Liver (tissue), 8 donors: ENCODE measurements at regions not wholly inside any gene's neighbourhood (a gene's known extent, or its start where the extent isn't known, plus 50 kb on each side); places are given as distances from the start of the nearest gene placed in this dataset.

ENCODE experiments used
- DNase-seq: peaks from one replicate; pipeline ENCODE4 v3.0.0-alpha.2; 2017; ENCODE audit warnings: low spot score
- H3K27ac ChIP-seq, 2 donors: one replicate each; pipeline ENCODE4 v1.7.0; 2013; ENCODE audit warnings: inconsistent platforms in 2 of 2, low read length in 2 of 2, control low read depth in 1 of 2, low read depth in 1 of 2, mild to moderate bottlenecking in 1 of 2
- H3K27me3 ChIP-seq, 4 donors: one replicate each; pipeline versions ENCODE4 v1.6.1 to v1.7.0; 2013; ENCODE audit warnings: low read length in 3 of 4, inconsistent platforms in 1 of 4, mild to moderate bottlenecking in 1 of 4, moderate library complexity in 1 of 4; ENCODE audit not compliant: control insufficient read depth in 4 of 4, insufficient read depth in 4 of 4
- H3K36me3 ChIP-seq, 4 donors: one replicate each; pipeline versions ENCODE4 v1.6.1 to v1.7.0; 2013; ENCODE audit warnings: low read length in 3 of 4, mild to moderate bottlenecking in 3 of 4, low read depth in 1 of 4, moderate library complexity in 1 of 4; ENCODE audit not compliant: control insufficient read depth in 4 of 4, insufficient read depth in 3 of 4
- H3K4me1 ChIP-seq, 4 donors: one replicate each; pipeline versions ENCODE4 v1.6.1 to v1.7.0; 2013; ENCODE audit warnings: low read length in 3 of 4, mild to moderate bottlenecking in 3 of 4, moderate library complexity in 1 of 4; ENCODE audit not compliant: control insufficient read depth in 4 of 4, insufficient read depth in 4 of 4
- H3K4me3 ChIP-seq, 3 donors: one replicate each; pipeline versions ENCODE4 v1.6.1 to v1.7.0; 2013; ENCODE audit warnings: low read length in 3 of 3, control low read depth in 1 of 3, low read depth in 1 of 3, mild to moderate bottlenecking in 1 of 3
- H3K9ac ChIP-seq, 2 donors: one replicate each; pipeline ENCODE4 v1.7.0; 2013; ENCODE audit warnings: low read length in 2 of 2, mild to moderate bottlenecking in 2 of 2, moderate library complexity in 2 of 2, control low read depth in 1 of 2, low read depth in 1 of 2
- H3K9me3 ChIP-seq, 4 donors: one replicate each; pipeline versions ENCODE4 v1.6.1 to v1.7.0; 2013; ENCODE audit warnings: low read length in 3 of 4; ENCODE audit not compliant: control insufficient read depth in 4 of 4
- ATF3 ChIP-seq: IDR thresholded peaks from 2 replicates; pipeline ENCODE4 v1.6.1; 2016; ENCODE audit warnings: antibody characterized with exemption
- CTCF ChIP-seq: fragments of 150-350 bp; IDR thresholded peaks from 2 replicates; pipeline ENCODE4 v1.5.1; 2017; ENCODE audit warnings: improper control_type of control experiment, low read depth, low read length; ENCODE audit not compliant: missing input control
- EGR1 ChIP-seq, 2 donors: IDR thresholded peaks; 2 replicates each; pipeline ENCODE4 v1.6.1; 2016 to 2018; ENCODE audit warnings: antibody characterized with exemption in 2 of 2, low read depth in 2 of 2
- FOXA1 ChIP-seq: IDR thresholded peaks from 2 replicates; pipeline ENCODE4 v1.6.1; 2016; ENCODE audit warnings: antibody characterized with exemption
- FOXA2 ChIP-seq: IDR thresholded peaks from 2 replicates; pipeline ENCODE4 v1.6.1; 2016; ENCODE audit warnings: antibody characterized with exemption
- GABPA ChIP-seq, 2 donors: IDR thresholded peaks in 1 of 2; conservative IDR thresholded peaks in 1 of 2; 2 replicates each; pipeline ENCODE4 v1.6.1; 2016; ENCODE audit warnings: antibody characterized with exemption in 2 of 2, mild to moderate bottlenecking in 1 of 2, moderate library complexity in 1 of 2
- HNF4A ChIP-seq, 2 donors: conservative IDR thresholded peaks; 2 replicates each; pipeline ENCODE4 v1.6.1; 2016; ENCODE audit warnings: antibody characterized with exemption in 2 of 2, mild to moderate bottlenecking in 2 of 2
- HNF4G ChIP-seq: IDR thresholded peaks from 2 replicates; pipeline ENCODE4 v1.6.1; 2016; ENCODE audit warnings: antibody characterized with exemption
- JUND ChIP-seq, 2 donors: IDR thresholded peaks; 2 replicates each; pipeline ENCODE4 v1.6.1; 2016; ENCODE audit warnings: antibody characterized with exemption in 2 of 2
- MAX ChIP-seq: IDR thresholded peaks from 2 replicates; pipeline ENCODE4 v1.6.1; 2016; ENCODE audit warnings: antibody characterized with exemption
- NR2F2 ChIP-seq: IDR thresholded peaks from 2 replicates; pipeline ENCODE4 v1.6.1; 2016; ENCODE audit warnings: antibody characterized with exemption
- RAD21 ChIP-seq, 2 donors: IDR thresholded peaks; 2 replicates each; pipeline ENCODE4 v1.6.1; 2016; ENCODE audit warnings: antibody characterized with exemption in 2 of 2, mild to moderate bottlenecking in 2 of 2
- REST ChIP-seq: IDR thresholded peaks from 2 replicates; pipeline ENCODE4 v1.6.1; 2016; ENCODE audit warnings: antibody characterized with exemption, mild to moderate bottlenecking
- RXRA ChIP-seq, 2 donors: IDR thresholded peaks; 2 replicates each; pipeline ENCODE4 v1.6.1; 2017 to 2018; ENCODE audit warnings: antibody characterized with exemption in 2 of 2, mild to moderate bottlenecking in 1 of 2
- SP1 ChIP-seq: IDR thresholded peaks from 2 replicates; pipeline ENCODE4 v1.6.1; 2018; ENCODE audit warnings: antibody characterized with exemption, mild to moderate bottlenecking
- TAF1 ChIP-seq: conservative IDR thresholded peaks from 2 replicates; pipeline ENCODE4 v1.6.1; 2016; ENCODE audit warnings: antibody characterized with exemption, mild to moderate bottlenecking
- YY1 ChIP-seq: IDR thresholded peaks from 2 replicates; pipeline ENCODE4 v1.6.1; 2016; ENCODE audit warnings: antibody characterized with exemption, mild to moderate bottlenecking
- ZBTB33 ChIP-seq: IDR thresholded peaks from 2 replicates; pipeline ENCODE4 v1.6.1; 2016; ENCODE audit warnings: antibody characterized with exemption
- WGBS: extraction: QIAGEN DNeasy Blood & Tissue Kit; methylation state at CpG from one replicate; pipeline ENCODE4 v1.1.7; 2013; 5-methylcytosine and 5-hydroxymethylcytosine counted together
- donor health status: healthy.
- donor health status: healthy.
- donor health status: healthy.
- donor health status: healthy.
- donor health status: healthy.

- no peaks in the 10 kb centered on the region for H3K27me3 ChIP-seq
- TF ChIP-seq HNF4G (no peak), JUND (IDR thresholded peaks at IDR 0.05) (no peak), HNF4A (conservative IDR thresholded peaks at IDR 0.05) (no peak), YY1 (no peak), RAD21 (IDR thresholded peaks at IDR 0.05) (no peak), SP1 (no peak), CTCF (no peak), TAF1 (no peak), GABPA (IDR thresholded peaks at IDR 0.05 in 1 of 2, conservative IDR thresholded peaks at IDR 0.05 in 1 of 2) (no peak), NR2F2 (no peak), FOXA2 (no peak), REST (no peak), MAX (no peak), FOXA1 (no peak), ZBTB33 (no peak), RXRA (IDR thresholded peaks at IDR 0.05) (no peak), EGR1 (IDR thresholded peaks at IDR 0.05; ENCODE audit: low read depth in 2 of 2) (no peak), ATF3 (no peak)
Measured at GRCh38 chr16:77500934-77501664, 66.3 kb upstream of the ADAMTS18 start.

More at GRCh38 chr16:77500934-77501664, 66.3 kb upstream of the ADAMTS18 start:
- no peak for DNase-seq
- Histone ChIP-seq H3K4me1 (no peaks in the 10 kb centered on the region), H3K9me3 (no peaks in the 10 kb centered on the region), H3K9ac (no peak overlapping the region), H3K27ac (no peak overlapping the region), H3K36me3 (no peaks in the 10 kb centered on the region), H3K4me3 (no peak overlapping the region)
- 64% methylated on average over 7 of the region's 7 CpGs for WGBS
